HG03520 (cell line): ENCODE measurements at regions not wholly inside any gene's neighbourhood (a gene's known extent, or its start where the extent isn't known, plus 50 kb on each side); places are given as distances from the start of the nearest gene placed in this dataset.

Experiments
- ATAC-seq: cut with Tn5 transposase; IDR thresholded peaks from one replicate; pipeline ENCODE4 v1.9.1; 2021; ENCODE audit warnings: mild to moderate bottlenecking, moderate library complexity; ENCODE audit not compliant: unreplicated experiment

- ATAC-seq = no peak
These were observed 93.4 kb downstream of the ABHD5 start for GRCh38 chr3:43783987-43784639.

GRCh38 chr3:43784640-43785011 is 93.9 kb downstream of the ABHD5 start:
- no peak for ATAC-seq

- no peak for ATAC-seq
These were observed 94.8 kb downstream of the ABHD5 start for GRCh38 chr3:43785551-43785950.

GRCh38 chr3:43786102-43786501 is 95.4 kb downstream of the ABHD5 start:
- no peak for ATAC-seq

GRCh38 chr3:43786526-43787305 is 96.0 kb downstream of the ABHD5 start:
- ATAC-seq = no peak

GRCh38 chr3:43787330-43787729 is 96.6 kb downstream of the ABHD5 start:
- ATAC-seq = no peak

GRCh38 chr3:43789028-43789427 is 98.3 kb downstream of the ABHD5 start:
- no peak for ATAC-seq

GRCh38 chr3:43790060-43790459 is 99.3 kb downstream of the ABHD5 start:
- no peak for ATAC-seq

GRCh38 chr3:43790476-43790875 is 99.7 kb downstream of the ABHD5 start:
- ATAC-seq = no peak

GRCh38 chr3:43791246-43791645 is 100.5 kb downstream of the ABHD5 start:
- ATAC-seq = no peak

- ATAC-seq = no peak
These were observed 102.2 kb downstream of the ABHD5 start for GRCh38 chr3:43792904-43793303.

- ATAC-seq = no peak
These were observed 103.1 kb downstream of the ABHD5 start for GRCh38 chr3:43793648-43794372.

- ATAC-seq = no peak
These were observed 104.0 kb downstream of the ABHD5 start for GRCh38 chr3:43794776-43795175.

GRCh38 chr3:43795491-43795890 is 104.8 kb downstream of the ABHD5 start:
- no peak for ATAC-seq

- no peak for ATAC-seq
These were observed 105.4 kb downstream of the ABHD5 start for GRCh38 chr3:43796041-43796596.

GRCh38 chr3:43797794-43798193 is 107.1 kb downstream of the ABHD5 start:
- ATAC-seq = no peak

- ATAC-seq = no peak
These were observed 120.1 kb downstream of the ABHD5 start for GRCh38 chr3:43810797-43811196.

GRCh38 chr3:43814461-43814860 is 123.7 kb downstream of the ABHD5 start:
- no peak for ATAC-seq

GRCh38 chr3:43816372-43816771 is 125.6 kb downstream of the ABHD5 start:
- no peak for ATAC-seq

- ATAC-seq = no peak
These were observed 126.3 kb downstream of the ABHD5 start for GRCh38 chr3:43817064-43817463.

- ATAC-seq = no peak
These were observed 127.1 kb downstream of the ABHD5 start for GRCh38 chr3:43817825-43818224.

- no peak for ATAC-seq
These were observed 127.5 kb downstream of the ABHD5 start for GRCh38 chr3:43818229-43818628.
